Body of pancreas (tissue), 4 donors: ENCODE measurements at regions not wholly inside any gene's neighbourhood (a gene's known extent, or its start where the extent isn't known, plus 50 kb on each side); places are given as distances from the start of the nearest gene placed in this dataset.

Experiments
- ATAC-seq: fragments of 150-250 bp; one replicate; pipeline ENCODE4 v1.9.1; 2016
- DNase-seq, 4 donors: peaks; one replicate each; pipeline ENCODE4 v3.0.0-alpha.2; 2019
- H3K27ac ChIP-seq, 4 donors: fragments of 200-600 bp; sonication (generic); 1 replicate in 3 of 4; 2 replicates in 1 of 4; pipeline versions ENCODE4 v1.5.1 to v1.6.1; 2016 to 2019; ENCODE audit warnings: mild to moderate bottlenecking in 1 of 4, mixed read lengths in 1 of 4, moderate library complexity in 1 of 4
- H3K27me3 ChIP-seq, 2 donors: fragments of 200-600 bp; sonication (generic); one replicate each; pipeline ENCODE4 v1.6.0; 2016; ENCODE audit warnings: mild to moderate bottlenecking in 1 of 2
- H3K36me3 ChIP-seq, 2 donors: fragments of 200-600 bp; sonication (generic); replicated peaks in 1 of 2; 2 replicates each; pipeline ENCODE4 v1.5.1; 2016; ENCODE audit warnings: low read depth in 2 of 2; ENCODE audit not compliant: insufficient read depth in 1 of 2
- H3K4me1 ChIP-seq: fragments of 200-600 bp; sonication (generic); one replicate; pipeline ENCODE4 v1.6.0; 2016
- H3K4me3 ChIP-seq, 2 donors: fragments of 200-600 bp; sonication (generic); 1 replicate in 1 of 2; 2 replicates in 1 of 2; pipeline ENCODE4 v1.5.1; 2016 to 2019
- H3K9me3 ChIP-seq, 3 donors: fragments of 200-600 bp; sonication (generic); 1 replicate in 2 of 3; 2 replicates in 1 of 3; pipeline ENCODE4 v1.5.1; 2016
- POLR2A ChIP-seq, 3 donors: fragments of 450-650 bp; IDR thresholded peaks; one replicate each; pipeline ENCODE4 v1.6.1; 2016; ENCODE audit warnings: antibody characterized with exemption in 3 of 3, mild to moderate bottlenecking in 2 of 3
- WGBS, 2 donors: methylation state at CpG; one replicate each; pipeline ENCODE4 v1.1.5; 2017; 5-methylcytosine and 5-hydroxymethylcytosine counted together
- intact Hi-C: fragments of 100-400 bp; cut with DNase I; formaldehyde crosslinking; loops from one replicate; pipeline ENCODE4 v1.15.1; 2023
- TF ChIP-seq, protein P1 (sequence below), 7 experiments: fragments of 450-650 bp in 4 of 7; fragments of 200-600 bp in 3 of 7; sonication (generic) in 3 of 7; IDR thresholded peaks; one replicate each; pipeline ENCODE4 v1.5.1; 2016 to 2019; ENCODE audit warnings: antibody characterized with exemption in 7 of 7

DNA sequence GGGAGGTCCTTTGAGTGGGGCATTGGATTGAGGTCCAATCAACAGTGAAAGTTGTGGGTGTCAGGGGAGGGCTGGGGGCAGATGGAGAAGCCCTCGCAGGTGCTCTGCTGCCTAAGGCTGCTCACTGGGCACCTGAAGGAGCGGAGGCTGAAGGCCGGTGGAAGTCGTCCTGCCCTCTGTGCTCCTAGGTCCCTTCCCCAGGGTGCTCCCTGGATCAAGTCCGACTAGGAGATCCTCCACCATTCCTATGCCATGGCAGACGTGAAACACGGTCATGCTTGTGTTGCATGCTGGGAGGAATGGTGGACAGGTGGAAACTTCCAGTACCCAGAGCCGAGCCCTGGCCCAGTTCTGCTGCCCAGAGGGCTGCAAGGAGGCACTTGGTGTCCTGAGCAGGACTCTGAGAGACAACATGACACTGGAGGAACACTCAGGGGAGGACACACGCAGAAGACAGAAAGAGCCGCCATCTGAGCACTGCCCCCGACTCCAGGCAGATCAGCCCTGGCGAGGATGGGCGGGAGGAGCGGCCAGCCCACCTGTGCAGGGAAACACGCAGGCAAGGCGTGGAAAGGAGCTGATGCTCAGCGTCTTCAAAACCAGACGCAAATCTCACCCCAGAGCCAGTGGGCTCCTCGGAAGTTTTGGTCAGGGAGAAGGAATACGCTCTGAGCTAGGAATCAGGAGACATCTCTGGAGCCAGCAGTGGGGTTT lies 786.8 kb downstream of the BRD1 start:
- Histone ChIP-seq H3K4me3 (no peak overlapping the region), H3K36me3 (no peaks in the 10 kb centered on the region), H3K27ac (no peak overlapping the region), H3K9me3 (no peaks in the 10 kb centered on the region), H3K4me1 (peaks cover 9% of the 10 kb centered on the region), H3K27me3 (no peaks in the 10 kb centered on the region)
- WGBS, 2 donors, result 75 to 86% methylated on average over 9 to 19 of the region's 20 CpGs
- ATAC-seq (no peak), DNase-seq (no peak)
- TF ChIP-seq, protein P1, sequence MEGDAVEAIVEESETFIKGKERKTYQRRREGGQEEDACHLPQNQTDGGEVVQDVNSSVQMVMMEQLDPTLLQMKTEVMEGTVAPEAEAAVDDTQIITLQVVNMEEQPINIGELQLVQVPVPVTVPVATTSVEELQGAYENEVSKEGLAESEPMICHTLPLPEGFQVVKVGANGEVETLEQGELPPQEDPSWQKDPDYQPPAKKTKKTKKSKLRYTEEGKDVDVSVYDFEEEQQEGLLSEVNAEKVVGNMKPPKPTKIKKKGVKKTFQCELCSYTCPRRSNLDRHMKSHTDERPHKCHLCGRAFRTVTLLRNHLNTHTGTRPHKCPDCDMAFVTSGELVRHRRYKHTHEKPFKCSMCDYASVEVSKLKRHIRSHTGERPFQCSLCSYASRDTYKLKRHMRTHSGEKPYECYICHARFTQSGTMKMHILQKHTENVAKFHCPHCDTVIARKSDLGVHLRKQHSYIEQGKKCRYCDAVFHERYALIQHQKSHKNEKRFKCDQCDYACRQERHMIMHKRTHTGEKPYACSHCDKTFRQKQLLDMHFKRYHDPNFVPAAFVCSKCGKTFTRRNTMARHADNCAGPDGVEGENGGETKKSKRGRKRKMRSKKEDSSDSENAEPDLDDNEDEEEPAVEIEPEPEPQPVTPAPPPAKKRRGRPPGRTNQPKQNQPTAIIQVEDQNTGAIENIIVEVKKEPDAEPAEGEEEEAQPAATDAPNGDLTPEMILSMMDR (IDR thresholded peaks at IDR 0.05), result no peak
- no peak for TF ChIP-seq POLR2A (IDR thresholded peaks at IDR 0.05)
- intact Hi-C loops, result no loop called here

GRCh38 chr22:49040111-49040510 lies 787.6 kb downstream of the BRD1 start:
- DNase-seq (no peak), ATAC-seq (no peak)
- H3K36me3 ChIP-seq, result no peaks in the 10 kb centered on the region
- H3K27me3 ChIP-seq, result no peaks in the 10 kb centered on the region
- intact Hi-C loops, result no loop called here
- H3K4me3 ChIP-seq, result no peak overlapping the region
- 55 to 57% methylated on average over 8 of the region's 8 CpGs for WGBS, 2 donors
- no peak for TF ChIP-seq POLR2A (IDR thresholded peaks at IDR 0.05)
- TF ChIP-seq, protein P1 (IDR thresholded peaks at IDR 0.05), result no peak
- H3K27ac ChIP-seq, result no peak overlapping the region
- peaks cover 10% of the 10 kb centered on the region for H3K4me1 ChIP-seq
- no peaks in the 10 kb centered on the region for H3K9me3 ChIP-seq

DNA sequence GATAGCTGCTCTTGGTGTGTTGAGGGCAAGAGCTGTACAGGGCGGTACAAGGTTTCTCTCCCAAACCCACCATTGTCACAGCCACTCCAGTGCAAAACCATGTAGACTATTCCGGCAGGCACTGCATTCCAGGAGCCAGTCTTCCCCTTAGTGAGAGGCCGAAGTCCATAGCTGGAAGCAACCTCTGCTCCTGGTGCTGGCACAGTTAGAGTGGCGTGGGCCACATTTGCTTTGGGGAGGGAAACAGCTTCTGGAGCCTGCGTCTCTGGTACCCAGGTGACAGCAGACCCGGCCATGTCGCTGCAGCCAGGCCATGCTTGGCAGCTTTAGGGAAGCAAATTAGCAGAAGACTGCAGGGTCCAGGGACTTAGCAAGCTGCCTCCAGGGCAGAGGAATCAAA lies 788.0 kb downstream of the BRD1 start:
- ATAC-seq (no peak), DNase-seq (no peak)
- Histone ChIP-seq H3K27me3 (no peaks in the 10 kb centered on the region), H3K36me3 (no peaks in the 10 kb centered on the region), H3K9me3 (no peaks in the 10 kb centered on the region), H3K27ac (no peak overlapping the region), H3K4me3 (no peak overlapping the region), H3K4me1 (peaks cover 10% of the 10 kb centered on the region)
- intact Hi-C loops, result no loop called here
- TF ChIP-seq POLR2A (IDR thresholded peaks at IDR 0.05), result no peak
- TF ChIP-seq, protein P1 (IDR thresholded peaks at IDR 0.05), result no peak
- 56 to 75% methylated on average over 5 to 7 of the region's 7 CpGs for WGBS, 2 donors

DNA sequence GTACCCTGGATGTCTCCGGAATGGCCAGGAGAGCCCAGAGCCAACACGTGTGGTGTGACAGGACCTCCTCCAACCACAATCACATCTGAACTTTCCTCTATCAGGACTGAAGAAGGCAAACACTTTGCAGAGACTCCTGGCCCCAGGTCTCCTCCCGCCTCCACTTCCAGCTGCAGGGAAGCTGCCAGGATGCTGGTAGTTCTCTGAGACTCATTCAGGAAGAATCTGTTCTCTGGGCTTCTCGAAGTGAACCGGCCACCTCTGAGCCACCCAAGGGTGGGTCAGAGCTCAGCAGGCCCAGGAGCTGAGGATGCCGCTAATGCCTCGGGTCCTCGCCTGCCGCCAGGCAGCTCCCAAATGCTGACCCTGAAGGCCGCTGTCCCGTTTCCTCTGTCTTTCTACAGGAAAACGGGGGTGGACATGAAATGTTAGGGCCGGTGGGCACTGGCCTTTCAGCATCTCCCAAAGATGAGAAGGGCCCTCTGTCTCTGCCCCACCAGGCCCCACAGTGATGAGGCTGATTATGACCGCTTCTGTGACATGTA lies 789.9 kb downstream of the BRD1 start:
- no peaks in the 10 kb centered on the region for H3K9me3 ChIP-seq
- no peak for ATAC-seq
- H3K36me3 ChIP-seq, result no peaks in the 10 kb centered on the region
- TF ChIP-seq POLR2A (IDR thresholded peaks at IDR 0.05), result no peak
- TF ChIP-seq, protein P1 (IDR thresholded peaks at IDR 0.05), result no peak
- intact Hi-C loops, result no loop called here
- DNase-seq, result no peak
- H3K27ac ChIP-seq, result no peak overlapping the region
- 69 to 74% methylated on average over 14 of the region's 14 CpGs for WGBS, 2 donors
- H3K4me3 ChIP-seq, result no peak overlapping the region
- H3K4me1 ChIP-seq, result peaks cover 10% of the 10 kb centered on the region
- H3K27me3 ChIP-seq, result no peaks in the 10 kb centered on the region

DNA sequence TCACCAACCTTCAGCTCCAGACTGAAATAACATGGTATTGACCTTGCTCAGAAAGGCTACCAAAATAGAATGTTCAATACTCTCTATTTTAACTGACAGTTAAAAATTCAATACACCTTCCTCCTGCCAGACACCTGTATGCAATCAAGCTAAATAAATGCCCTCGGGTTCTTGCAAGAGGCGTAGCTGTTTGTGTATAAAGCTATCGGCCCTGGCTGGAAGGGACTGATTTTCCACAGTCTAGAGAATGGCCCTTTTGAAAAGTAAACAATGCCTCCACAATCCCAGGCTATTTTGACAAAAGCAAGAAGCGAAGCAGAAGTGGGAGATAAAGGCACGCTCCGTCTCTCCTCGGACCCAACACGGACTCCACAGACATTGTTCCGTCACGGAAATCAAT lies 791.2 kb downstream of the BRD1 start:
- H3K27me3 ChIP-seq, result no peaks in the 10 kb centered on the region
- intact Hi-C loops, result no loop called here
- H3K27ac ChIP-seq, result no peak overlapping the region
- ATAC-seq, result no peak
- DNase-seq, result no peak
- TF ChIP-seq POLR2A (IDR thresholded peaks at IDR 0.05), result no peak
- TF ChIP-seq, protein P1 (IDR thresholded peaks at IDR 0.05), result no peak
- 6 to 10% methylated on average over 10 of the region's 10 CpGs for WGBS, 2 donors
- H3K4me1 ChIP-seq, result peaks cover 10% of the 10 kb centered on the region
- H3K4me3 ChIP-seq, result no peak overlapping the region
- no peaks in the 10 kb centered on the region for H3K36me3 ChIP-seq
- no peaks in the 10 kb centered on the region for H3K9me3 ChIP-seq
